ENCODE measurements at regions not wholly inside any gene's neighbourhood (a gene's known extent, or its start where the extent isn't known, plus 50 kb on each side); places are given as distances from the start of the nearest gene placed in this dataset.

- H3K27ac ChIP-seq = no peak overlapping the region
- no peak overlapping the region for H3K4me3 ChIP-seq
- H3K27me3 ChIP-seq = no peaks in the 10 kb centered on the region
- H3K4me1 ChIP-seq (ENCODE audit: low read depth) = no peaks in the 10 kb centered on the region
- H3K9me3 ChIP-seq (ENCODE audit: low read depth) = no peaks in the 10 kb centered on the region
- no peak for DNase-seq (ENCODE audit: low read depth in 1 of 2, low spot score in 1 of 2)
- TF ChIP-seq CTCF (IDR thresholded peaks at IDR 0.05; ENCODE audit: low read depth, low read length) = no peak
- H3K36me3 ChIP-seq = no peaks in the 10 kb centered on the region
These were observed 59.6 kb upstream of the ITPKB start for GRCh38 chr1:226798427-226799411.

- DNase-seq (ENCODE audit: low read depth in 1 of 2, low spot score in 1 of 2) = no peak
- H3K36me3 ChIP-seq = no peaks in the 10 kb centered on the region
- H3K27me3 ChIP-seq = no peaks in the 10 kb centered on the region
- H3K4me1 ChIP-seq (ENCODE audit: low read depth) = no peaks in the 10 kb centered on the region
- no peaks in the 10 kb centered on the region for H3K9me3 ChIP-seq (ENCODE audit: low read depth)
- H3K27ac ChIP-seq = no peak overlapping the region
- H3K4me3 ChIP-seq = no peak overlapping the region
- no peak for TF ChIP-seq CTCF (IDR thresholded peaks at IDR 0.05; ENCODE audit: low read depth, low read length)
These were observed 58.1 kb upstream of the ITPKB start for GRCh38 chr1:226797151-226797550.

GRCh38 chr1:226793620-226794276, 54.7 kb upstream of the ITPKB start:
- H3K36me3 ChIP-seq = no peaks in the 10 kb centered on the region
- H3K9me3 ChIP-seq (ENCODE audit: low read depth) = no peaks in the 10 kb centered on the region
- no peak for TF ChIP-seq CTCF (IDR thresholded peaks at IDR 0.05; ENCODE audit: low read depth, low read length)
- H3K4me3 ChIP-seq = no peak overlapping the region
- DNase-seq (ENCODE audit: low read depth in 1 of 2, low spot score in 1 of 2) = no peak
- H3K4me1 ChIP-seq (ENCODE audit: low read depth) = no peaks in the 10 kb centered on the region
- no peaks in the 10 kb centered on the region for H3K27me3 ChIP-seq
- H3K27ac ChIP-seq = no peak overlapping the region

GRCh38 chr1:226792368-226792767, 53.3 kb upstream of the ITPKB start:
- Histone ChIP-seq H3K27me3 (no peaks in the 10 kb centered on the region), H3K9me3 (ENCODE audit: low read depth) (no peaks in the 10 kb centered on the region), H3K4me1 (ENCODE audit: low read depth) (no peaks in the 10 kb centered on the region), H3K4me3 (no peak overlapping the region), H3K36me3 (no peaks in the 10 kb centered on the region), H3K27ac (no peak overlapping the region)
- TF ChIP-seq CTCF (IDR thresholded peaks at IDR 0.05; ENCODE audit: low read depth, low read length) = no peak
- no peak for DNase-seq (ENCODE audit: low read depth in 1 of 2, low spot score in 1 of 2)

- peaks cover 3% of the 10 kb centered on the region for H3K4me1 ChIP-seq (ENCODE audit: low read depth)
- no peak overlapping the region for H3K4me3 ChIP-seq
- DNase-seq (ENCODE audit: low read depth in 1 of 2, low spot score in 1 of 2) = no peak
- H3K36me3 ChIP-seq = no peaks in the 10 kb centered on the region
- H3K27me3 ChIP-seq = no peaks in the 10 kb centered on the region
- no peak overlapping the region for H3K27ac ChIP-seq
- no peak for TF ChIP-seq CTCF (IDR thresholded peaks at IDR 0.05; ENCODE audit: low read depth, low read length)
- H3K9me3 ChIP-seq (ENCODE audit: low read depth) = no peaks in the 10 kb centered on the region
These were observed 51.6 kb upstream of the ITPKB start for GRCh38 chr1:226790545-226791181.

All from cardiac muscle cell (in vitro differentiated cells and primary cell).